ENCODE measurements at regions not wholly inside any gene's neighbourhood (a gene's known extent, or its start where the extent isn't known, plus 50 kb on each side); places are given as distances from the start of the nearest gene placed in this dataset.

DNA sequence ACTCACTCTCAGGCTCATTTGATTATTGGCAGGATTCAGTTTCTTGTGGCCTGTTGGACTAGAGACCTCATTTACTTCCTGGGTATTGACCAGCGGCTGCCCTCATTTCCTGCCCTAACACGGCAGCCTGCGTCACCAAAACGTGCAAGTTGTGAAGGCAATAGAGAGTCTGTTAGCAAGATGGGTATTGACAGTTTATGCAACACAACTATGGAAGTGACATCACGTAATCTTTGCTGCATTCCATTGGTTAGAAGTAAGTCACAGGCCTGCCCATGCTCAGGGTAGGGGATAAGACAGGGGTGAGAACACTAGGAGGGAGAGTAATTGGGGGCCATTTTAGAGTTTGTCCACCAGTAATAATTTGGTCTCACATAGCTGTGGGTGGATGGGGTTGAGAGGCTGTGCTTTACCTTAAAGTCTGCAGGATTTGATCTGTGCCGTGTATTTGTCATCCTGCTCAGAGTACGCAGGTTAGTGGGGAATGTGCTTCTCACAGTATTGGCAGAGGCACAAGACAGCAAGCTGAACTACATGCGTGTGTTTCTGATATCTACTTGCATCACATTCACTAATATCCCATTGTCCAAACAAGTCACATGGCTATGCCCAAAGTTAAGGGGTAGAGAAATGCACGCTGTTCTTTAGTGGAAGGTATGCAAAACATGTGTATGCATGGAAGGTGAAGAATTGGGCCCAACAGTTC lies 83.3 kb downstream of the EDEM1 start:
- no peaks in the 10 kb centered on the region for H3K36me3 Mint-ChIP-seq (ENCODE audit: low read depth)
- H3K27ac Mint-ChIP-seq = no peak overlapping the region
- H3K27me3 Mint-ChIP-seq (ENCODE audit: low read depth, poor library complexity) = peaks cover 9% of the 10 kb centered on the region
- no peak overlapping the region for H3K4me3 Mint-ChIP-seq
- no peak for DNase-seq
- no peaks in the 10 kb centered on the region for H3K9me3 Mint-ChIP-seq
- TF ChIP-seq, protein P1, sequence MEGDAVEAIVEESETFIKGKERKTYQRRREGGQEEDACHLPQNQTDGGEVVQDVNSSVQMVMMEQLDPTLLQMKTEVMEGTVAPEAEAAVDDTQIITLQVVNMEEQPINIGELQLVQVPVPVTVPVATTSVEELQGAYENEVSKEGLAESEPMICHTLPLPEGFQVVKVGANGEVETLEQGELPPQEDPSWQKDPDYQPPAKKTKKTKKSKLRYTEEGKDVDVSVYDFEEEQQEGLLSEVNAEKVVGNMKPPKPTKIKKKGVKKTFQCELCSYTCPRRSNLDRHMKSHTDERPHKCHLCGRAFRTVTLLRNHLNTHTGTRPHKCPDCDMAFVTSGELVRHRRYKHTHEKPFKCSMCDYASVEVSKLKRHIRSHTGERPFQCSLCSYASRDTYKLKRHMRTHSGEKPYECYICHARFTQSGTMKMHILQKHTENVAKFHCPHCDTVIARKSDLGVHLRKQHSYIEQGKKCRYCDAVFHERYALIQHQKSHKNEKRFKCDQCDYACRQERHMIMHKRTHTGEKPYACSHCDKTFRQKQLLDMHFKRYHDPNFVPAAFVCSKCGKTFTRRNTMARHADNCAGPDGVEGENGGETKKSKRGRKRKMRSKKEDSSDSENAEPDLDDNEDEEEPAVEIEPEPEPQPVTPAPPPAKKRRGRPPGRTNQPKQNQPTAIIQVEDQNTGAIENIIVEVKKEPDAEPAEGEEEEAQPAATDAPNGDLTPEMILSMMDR (IDR thresholded peaks at IDR 0.05) = no peak
- no peaks in the 10 kb centered on the region for H3K4me1 Mint-ChIP-seq

GRCh38 chr3:5271372-5271683 lies 83.8 kb downstream of the EDEM1 start:
- peaks cover 6% of the 10 kb centered on the region for H3K27me3 Mint-ChIP-seq (ENCODE audit: low read depth, poor library complexity)
- H3K4me3 Mint-ChIP-seq = no peak overlapping the region
- no peak overlapping the region for H3K27ac Mint-ChIP-seq
- H3K36me3 Mint-ChIP-seq (ENCODE audit: low read depth) = no peaks in the 10 kb centered on the region
- H3K4me1 Mint-ChIP-seq = no peaks in the 10 kb centered on the region
- no peaks in the 10 kb centered on the region for H3K9me3 Mint-ChIP-seq
- TF ChIP-seq, protein P1 (IDR thresholded peaks at IDR 0.05) = no peak
- no peak for DNase-seq

GRCh38 chr3:5272387-5272786 lies 84.9 kb downstream of the EDEM1 start:
- no peaks in the 10 kb centered on the region for H3K36me3 Mint-ChIP-seq (ENCODE audit: low read depth)
- H3K4me3 Mint-ChIP-seq = no peak overlapping the region
- TF ChIP-seq, protein P1 (IDR thresholded peaks at IDR 0.05) = no peak
- H3K27ac Mint-ChIP-seq = no peak overlapping the region
- peaks cover 6% of the 10 kb centered on the region for H3K27me3 Mint-ChIP-seq (ENCODE audit: low read depth, poor library complexity)
- no peak for DNase-seq
- H3K9me3 Mint-ChIP-seq = no peaks in the 10 kb centered on the region
- H3K4me1 Mint-ChIP-seq = no peaks in the 10 kb centered on the region

DNA sequence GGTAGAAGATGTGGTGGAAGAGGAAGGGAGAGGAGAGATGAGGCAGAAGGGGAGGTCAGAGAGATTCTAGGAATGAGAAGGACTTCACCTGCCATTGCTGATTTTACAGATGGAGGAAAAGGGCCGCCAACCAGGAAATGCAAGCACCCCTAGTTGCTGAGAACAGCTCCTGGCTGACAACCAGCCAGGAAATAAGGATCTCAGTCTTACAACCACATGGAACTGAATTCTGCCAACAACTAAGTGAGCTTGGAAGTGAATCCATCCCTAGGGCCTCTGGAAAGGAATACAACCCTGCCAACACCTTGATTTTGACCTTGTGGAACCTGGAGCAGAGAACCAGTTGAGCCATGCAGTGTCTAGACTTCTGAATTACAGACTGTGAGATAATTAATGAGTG lies 86.6 kb downstream of the EDEM1 start:
- no peak overlapping the region for H3K4me3 Mint-ChIP-seq
- peaks cover 6% of the 10 kb centered on the region for H3K27me3 Mint-ChIP-seq (ENCODE audit: low read depth, poor library complexity)
- DNase-seq = no peak
- TF ChIP-seq, protein P1 (IDR thresholded peaks at IDR 0.05) = no peak
- peaks cover 5% of the 10 kb centered on the region for H3K9me3 Mint-ChIP-seq
- H3K36me3 Mint-ChIP-seq (ENCODE audit: low read depth) = no peaks in the 10 kb centered on the region
- H3K27ac Mint-ChIP-seq = no peak overlapping the region
- H3K4me1 Mint-ChIP-seq = no peaks in the 10 kb centered on the region

DNA sequence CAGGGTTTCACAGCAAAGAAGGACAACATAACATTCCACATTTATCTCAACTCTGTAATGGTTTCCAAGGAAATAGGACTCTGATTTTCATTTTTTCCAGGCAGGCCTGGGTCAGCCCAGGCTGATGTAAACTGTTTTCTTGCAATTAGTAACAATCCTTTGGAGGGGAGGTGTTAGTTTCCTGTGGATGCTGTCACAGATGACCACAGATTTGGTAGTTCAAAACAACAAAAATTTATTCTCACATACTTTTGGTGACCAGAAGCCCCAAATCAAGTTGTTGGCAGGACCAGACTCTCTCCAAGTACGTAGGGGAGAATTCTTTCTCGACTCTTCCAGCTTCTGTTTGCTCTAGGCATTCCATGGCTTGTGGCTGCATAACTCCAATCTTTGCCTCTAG lies 88.0 kb downstream of the EDEM1 start:
- Mint-ChIP-seq H3K9me3 (peaks cover 17% of the 10 kb centered on the region), H3K27me3 (ENCODE audit: low read depth, poor library complexity) (peaks cover 6% of the 10 kb centered on the region), H3K4me3 (no peak overlapping the region), H3K4me1 (no peaks in the 10 kb centered on the region), H3K36me3 (ENCODE audit: low read depth) (no peaks in the 10 kb centered on the region), H3K27ac (no peak overlapping the region)
- no peak for DNase-seq
- TF ChIP-seq, protein P1 (IDR thresholded peaks at IDR 0.05) = no peak

GRCh38 chr3:5276934-5277333 lies 89.4 kb downstream of the EDEM1 start:
- Mint-ChIP-seq H3K9me3 (peaks cover 25% of the 10 kb centered on the region), H3K36me3 (ENCODE audit: low read depth) (no peaks in the 10 kb centered on the region), H3K4me1 (no peaks in the 10 kb centered on the region), H3K27me3 (ENCODE audit: low read depth, poor library complexity) (peaks cover 6% of the 10 kb centered on the region), H3K27ac (no peak overlapping the region), H3K4me3 (no peak overlapping the region)
- no peak for DNase-seq
- TF ChIP-seq, protein P1 (IDR thresholded peaks at IDR 0.05) = no peak

Measured in nephron progenitor cell (in vitro differentiated cells).